Inflammatory macrophage (primary cell): ENCODE measurements at regions not wholly inside any gene's neighbourhood (a gene's known extent, or its start where the extent isn't known, plus 50 kb on each side); places are given as distances from the start of the nearest gene placed in this dataset.
A peak's percentile ranks its signal among the peaks of the same experiment; 100 is the strongest.

Source experiments
- DNase-seq, 2 donors: peaks; one replicate each; pipeline ENCODE4 v3.0.0-alpha.2; 2020 to 2022

DNA sequence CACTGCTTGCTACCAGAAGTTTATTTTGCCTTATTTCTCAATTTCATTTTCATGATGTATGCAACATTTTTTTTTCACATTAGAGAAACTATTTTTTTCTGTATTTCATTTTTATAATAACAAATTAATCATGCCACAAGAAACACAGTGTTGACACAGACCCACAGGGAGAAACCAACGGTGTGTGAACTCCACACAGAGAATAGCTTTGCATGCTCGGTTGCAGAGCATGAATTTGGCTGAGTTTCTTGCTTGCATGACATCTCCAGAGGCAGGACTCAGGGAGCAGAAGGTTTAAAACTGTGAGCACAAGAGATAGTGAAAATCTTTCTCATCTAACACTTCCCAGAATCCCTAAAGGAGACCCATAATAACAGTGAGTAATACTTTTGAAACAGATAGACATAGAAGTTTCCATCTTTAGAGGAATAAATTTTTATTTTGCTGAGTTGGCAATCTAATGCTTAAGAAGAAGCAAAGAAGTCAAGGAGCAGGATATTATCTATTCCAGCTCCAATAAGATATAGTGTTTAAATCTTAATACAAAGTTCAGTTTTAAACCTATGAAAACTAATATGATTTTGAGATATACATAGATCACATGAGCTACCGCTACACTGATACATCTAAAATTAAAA is 890.9 kb downstream of the MRPL39 start:
- no peak for DNase-seq

DNA sequence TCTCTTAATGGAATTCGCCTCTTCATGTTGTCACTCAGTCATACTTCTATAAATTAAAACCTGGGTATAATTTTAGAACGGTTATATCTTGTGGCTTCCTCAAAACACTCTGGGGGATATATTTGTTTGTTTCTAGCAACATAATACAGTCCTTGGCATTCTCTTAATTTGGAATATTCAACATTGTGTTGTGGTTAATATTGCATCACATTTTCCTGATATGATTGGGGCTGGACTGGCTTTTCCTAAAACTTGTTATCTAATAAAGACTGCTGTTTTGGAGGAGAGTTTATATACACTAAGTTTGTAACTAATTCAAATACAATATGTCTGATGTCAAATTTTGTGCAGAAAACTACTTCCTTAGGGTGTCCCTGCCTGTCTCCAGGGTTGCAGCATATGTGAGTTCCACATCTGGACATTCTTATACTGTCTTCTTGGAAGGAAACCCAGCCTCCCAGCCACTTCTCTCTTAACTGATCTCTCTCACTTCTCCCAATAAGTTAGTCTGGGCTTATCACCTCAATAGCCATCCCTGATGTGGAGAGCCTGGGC is 892.6 kb downstream of the MRPL39 start:
- DNase-seq = no peak

DNA sequence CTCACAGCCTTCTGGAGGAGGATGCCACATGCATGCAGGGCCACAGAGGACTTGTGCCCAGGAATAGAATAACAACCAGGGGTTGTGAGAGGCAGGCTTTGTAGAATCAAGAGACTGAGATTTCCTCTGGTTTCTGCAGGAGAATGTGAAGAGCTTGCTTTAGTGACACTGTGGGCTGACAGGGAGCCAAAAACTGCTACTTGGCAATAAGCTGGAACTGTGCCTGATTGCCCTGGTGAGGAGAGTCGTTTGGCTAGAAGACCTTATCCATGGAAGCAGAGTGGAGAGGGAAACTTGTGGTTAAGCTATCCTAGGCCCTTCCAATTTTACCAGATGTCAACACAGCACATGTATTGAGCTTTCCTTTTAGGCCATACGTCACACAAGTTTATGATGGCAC is 902.1 kb downstream of the MRPL39 start:
- DNase-seq = no peak

DNA sequence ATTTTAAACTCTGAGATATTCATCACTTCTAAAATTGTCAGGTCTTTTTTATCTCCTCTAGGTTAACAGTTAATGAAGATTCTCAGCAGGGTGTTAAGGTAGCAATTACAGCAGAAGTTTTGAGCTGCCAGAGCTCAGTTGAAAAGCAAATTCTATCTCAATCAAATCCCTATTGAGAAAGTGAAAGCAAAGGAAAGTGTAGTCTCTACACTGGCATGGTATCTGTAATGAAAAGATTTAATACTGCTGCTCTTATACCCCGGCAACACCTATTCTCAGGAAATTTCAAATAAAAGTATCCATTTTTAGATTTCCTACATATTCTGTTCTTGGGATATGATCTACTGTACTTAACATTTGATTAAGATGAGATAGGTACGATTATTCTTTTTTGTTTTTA is 913.5 kb downstream of the MRPL39 start:
- no peak for DNase-seq

DNA sequence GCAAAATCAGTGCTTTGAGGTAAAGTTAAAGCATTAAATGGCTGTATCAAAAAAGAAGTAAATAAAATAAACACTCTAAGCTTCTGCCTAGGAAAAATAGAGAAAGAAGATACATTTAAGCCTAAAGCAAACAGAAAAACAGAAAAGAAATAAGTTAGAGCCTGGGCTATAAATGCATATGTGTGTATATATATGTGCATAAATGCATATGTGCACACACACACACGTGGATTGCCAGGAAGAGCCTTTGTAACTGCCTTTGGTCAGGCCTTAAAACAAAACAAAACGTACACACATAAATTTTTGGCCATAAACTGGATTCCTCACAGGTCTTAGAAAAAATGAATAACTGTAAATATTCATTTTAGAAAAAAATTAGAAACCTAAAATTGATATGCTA is 925.8 kb downstream of the MRPL39 start:
- no peak for DNase-seq

DNA sequence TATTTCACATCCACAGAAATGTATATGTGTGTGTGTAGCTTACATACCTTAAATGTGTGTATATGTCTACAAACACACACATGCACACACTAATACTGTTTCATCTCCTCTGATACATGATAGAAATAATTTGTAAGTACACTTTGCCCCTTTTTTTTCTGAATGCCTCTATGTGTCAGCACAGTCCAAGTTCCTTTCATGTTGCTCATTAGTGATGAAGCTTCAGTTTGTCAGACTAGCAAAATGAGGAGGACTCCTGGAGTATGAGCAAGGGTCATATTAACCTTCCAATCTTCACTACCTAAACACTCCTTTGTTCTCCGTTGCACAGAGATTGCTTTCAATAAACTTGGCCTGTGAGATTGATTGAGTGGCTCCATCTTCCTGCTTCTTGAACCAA is 935.4 kb downstream of the MRPL39 start:
- DNase-seq = no peak

DNA sequence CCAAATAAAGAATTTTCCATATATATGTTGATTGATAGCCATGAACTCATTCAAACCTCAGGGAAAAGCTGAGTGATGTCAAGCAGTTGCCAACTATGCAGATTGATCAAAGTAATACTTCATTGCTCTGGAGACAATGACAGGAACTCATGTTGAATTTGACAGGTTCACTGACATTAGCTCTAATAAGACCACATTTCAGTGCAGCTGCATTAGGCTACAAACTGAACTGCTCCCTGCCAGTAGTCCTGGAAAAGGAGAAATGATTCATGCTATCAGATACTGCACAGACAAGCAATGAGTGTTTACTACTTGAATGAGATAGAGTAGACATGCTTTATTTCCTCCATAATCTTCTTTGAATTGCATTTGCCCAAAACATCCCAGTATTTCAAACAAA is 948.4 kb downstream of the MRPL39 start:
- no peak for DNase-seq

DNA sequence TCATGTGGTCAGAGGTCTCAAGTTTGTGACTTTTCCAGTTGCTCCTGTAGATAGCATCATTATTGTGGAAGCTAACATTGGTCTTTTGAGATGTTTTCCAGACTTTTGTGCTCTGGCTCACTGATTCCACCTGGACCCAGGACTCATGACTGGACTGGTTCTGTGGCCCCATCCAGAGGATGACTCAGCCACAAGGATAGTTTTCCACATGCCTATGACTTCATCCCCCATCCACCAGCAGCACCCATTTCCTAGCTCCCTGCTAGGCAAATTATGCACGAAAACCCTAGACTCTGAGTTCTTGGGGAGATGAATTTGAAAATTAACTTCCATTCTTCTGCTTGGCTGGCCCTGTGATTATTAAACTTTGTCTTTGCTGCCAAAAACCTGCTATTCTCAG is 949.3 kb downstream of the MRPL39 start:
- no peak for DNase-seq

DNA sequence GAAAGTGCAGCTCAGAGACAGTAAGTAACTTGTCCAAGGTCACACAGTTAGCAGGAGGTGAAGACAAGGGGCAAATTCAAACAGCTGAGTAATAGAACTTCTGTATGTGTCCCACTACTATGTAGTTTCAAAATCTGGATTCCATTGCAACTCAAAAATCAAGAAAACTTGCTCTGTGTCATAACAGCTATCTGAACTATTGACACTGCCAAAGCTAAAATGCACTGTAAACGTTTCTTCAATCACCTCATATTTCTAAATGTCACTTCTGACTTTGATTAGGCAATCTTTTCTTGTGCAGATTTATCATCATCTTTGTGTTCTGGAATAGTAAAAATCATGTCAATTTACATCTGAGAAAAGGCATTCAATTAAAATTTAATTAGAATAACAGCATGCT is 957.6 kb downstream of the MRPL39 start:
- DNase-seq = no peak

DNA sequence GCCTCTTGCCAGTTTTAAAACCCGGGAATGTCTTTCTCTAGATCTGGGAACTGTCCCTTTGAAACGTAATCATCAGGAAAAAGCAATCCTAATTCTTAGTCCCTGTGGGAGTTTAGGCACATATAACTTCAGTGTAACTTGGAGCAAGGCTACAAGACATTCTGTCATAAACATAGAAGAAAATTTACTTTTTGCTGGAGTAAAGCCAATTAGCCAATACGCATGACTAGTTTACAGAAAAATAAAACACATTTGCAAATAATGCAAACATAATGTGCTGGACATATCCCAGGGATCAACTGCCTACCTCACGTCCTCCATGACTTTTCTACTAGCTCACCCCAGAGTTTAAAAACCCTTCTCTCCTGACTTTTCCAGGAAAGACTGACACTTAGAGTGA is 970.6 kb downstream of the MRPL39 start:
- DNase-seq = no peak

DNA sequence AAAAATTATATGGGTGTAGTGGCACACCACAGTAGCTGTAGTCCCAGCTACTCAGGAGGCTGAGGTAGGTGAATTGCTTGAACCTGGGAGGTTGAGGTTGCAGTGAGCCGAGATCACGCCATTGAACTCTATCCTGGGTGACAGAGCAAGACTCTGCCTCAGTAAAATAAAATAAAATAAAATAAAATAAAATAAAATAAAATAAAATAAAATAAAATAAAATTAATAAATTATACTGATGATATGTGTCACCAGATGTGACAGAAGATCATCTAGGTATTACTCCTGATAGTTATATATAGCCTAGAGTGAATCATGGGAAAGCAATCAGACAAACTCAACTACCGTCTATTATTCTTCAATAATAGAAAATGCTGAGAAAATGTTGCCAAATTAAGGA is 972.5 kb downstream of the MRPL39 start:
- DNase-seq = no peak

DNA sequence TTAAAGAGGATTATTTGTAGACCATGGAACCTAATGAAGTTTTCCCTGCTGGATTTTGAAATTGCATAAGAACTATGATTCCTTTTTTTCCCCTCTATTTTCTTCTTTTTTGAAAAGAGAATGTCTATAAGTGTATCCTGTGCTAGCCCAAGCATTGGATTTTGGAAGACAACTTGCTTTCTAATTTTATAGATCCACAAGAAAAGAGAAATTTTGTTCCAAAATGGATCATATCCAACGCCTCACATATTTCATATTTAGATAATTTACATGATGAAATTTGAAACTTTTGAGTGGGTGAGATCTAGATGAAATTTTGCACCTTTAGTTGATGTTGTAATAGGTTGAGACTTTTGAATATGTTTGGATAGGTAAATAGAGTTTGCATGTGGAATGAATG is 978.7 kb downstream of the MRPL39 start:
- DNase-seq = no peak

DNA sequence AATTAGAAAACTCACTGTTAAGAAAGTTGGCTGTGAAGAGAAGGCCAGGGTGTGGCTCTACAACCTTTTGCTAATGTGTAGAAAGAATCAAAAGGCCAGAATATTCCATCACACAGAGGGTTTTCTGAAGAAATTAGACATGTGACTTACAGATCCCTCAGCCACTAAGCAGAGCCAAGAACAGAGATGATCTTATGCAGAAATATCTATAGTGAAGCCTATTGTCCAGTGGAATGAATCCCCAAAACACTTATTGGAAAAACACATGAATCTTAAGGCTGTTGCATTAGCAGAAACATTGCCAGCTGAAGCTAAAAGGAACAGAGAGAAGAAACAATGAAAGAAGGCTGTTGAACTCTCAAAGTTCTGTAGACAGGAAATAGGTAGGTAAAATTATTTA is 979.2 kb downstream of the MRPL39 start:
- DNase-seq = no peak

DNA sequence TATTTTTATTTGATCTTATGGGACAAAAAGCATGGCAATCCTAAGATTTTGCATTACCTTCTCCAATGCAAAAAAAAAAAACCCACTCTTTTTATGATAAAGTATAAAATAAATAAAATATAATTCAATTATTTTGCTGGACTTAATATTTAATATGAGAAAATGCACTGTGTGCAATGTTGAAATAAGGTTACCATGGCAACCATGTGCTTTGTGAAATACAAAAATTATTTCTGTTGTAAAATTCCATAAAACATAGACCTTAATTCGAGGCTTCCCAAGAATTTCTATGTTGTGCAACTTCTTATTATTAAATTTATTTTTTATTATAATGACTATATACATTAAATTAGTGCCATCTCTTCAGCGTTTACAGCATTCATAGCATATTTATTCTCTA is 989.5 kb downstream of the MRPL39 start:
- no peak for DNase-seq

DNA sequence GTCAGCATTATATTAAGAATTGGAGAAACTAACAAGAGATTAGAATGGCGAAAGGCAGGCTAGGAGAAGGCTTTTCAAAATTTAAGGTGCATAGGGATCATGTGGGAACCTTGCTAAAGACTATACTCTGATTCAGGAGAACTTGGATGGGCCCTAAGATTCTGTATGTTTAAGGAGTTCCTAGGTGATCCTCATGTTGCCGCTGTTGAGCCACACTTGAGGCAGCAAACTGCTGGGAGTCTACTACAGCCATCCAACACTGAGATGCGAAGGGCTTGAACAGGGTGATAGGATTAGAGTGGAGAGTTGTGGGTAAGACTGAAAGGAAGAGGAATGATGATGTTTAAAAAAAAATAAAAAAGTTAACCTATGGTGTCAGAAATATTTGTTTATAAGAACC is 1013.2 kb downstream of the MRPL39 start:
- DNase-seq = no peak

DNA sequence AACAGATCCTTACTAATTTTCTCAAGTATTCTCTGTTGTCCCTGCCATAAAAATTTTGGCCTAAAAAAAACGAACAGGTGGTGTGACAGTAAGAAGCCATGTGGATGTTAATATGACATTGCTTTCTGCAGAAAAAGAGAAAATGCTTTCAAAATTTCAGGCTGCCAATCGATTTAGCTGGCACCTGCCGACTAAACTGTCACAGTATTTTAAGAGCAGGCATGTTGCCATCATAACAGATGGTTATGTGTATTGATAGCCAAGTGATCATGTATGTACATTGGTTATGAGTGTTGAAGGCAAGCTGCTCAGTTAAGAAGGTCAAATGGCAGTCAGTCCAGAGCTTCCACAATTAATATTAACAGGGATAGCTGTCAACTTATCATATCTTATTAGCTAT is 1017.0 kb downstream of the MRPL39 start:
- DNase-seq = no peak

DNA sequence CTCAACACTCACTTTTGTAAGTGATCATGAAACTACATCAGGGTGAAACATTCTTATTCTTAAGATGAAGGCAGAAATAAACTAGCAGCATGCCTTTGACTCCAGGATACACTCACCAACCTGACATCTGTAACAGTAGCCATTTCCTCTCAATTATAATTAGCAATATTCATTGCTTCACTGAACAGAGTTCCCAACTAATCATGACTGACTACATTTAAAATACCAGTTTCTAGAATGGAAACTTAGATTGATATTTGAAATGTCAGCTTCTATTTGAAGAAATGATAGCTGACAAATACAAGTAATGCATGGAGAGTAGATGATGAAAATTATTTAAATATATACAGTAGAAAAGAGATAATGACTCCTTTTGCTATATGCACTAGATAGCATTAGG is 1023.8 kb downstream of the MRPL39 start:
- DNase-seq = no peak

DNA sequence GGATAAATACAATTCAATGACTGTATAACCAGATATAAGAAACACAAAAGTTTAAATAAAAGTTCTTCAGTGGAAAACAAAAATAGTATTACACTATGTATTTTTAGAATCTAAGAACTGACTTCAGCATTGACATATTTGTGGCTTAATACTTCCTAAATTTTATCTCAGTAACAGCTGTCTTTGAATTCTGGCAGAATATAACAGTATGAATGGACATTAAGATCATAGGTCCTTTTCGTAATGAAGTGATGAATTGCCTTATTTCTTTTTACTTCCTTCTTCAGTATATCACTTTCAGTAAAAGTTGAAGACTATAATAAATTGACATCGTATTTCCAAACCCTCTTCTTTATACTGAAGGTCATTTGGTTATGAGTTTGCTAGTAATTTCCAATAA is 1030.0 kb downstream of the MRPL39 start:
- DNase-seq = no peak

DNA sequence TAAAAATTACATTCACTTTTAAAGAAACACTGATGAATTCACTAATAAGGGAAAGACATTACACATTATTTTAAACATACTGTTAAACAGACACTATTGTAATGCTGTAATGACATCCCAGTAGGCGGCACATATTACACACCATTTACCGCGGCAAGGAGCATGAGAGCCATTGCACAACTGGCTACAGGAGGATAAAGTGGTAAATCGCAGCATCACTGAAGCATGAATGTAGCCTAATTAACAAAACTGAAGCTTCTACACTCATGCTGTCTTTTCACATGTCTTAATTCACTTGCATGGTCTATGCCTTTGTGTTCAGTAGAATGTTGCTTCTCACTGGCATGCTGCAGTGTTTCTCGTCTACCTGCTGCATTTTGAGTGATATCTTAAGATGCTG is 1046.0 kb downstream of the MRPL39 start:
- no peak for DNase-seq

DNA sequence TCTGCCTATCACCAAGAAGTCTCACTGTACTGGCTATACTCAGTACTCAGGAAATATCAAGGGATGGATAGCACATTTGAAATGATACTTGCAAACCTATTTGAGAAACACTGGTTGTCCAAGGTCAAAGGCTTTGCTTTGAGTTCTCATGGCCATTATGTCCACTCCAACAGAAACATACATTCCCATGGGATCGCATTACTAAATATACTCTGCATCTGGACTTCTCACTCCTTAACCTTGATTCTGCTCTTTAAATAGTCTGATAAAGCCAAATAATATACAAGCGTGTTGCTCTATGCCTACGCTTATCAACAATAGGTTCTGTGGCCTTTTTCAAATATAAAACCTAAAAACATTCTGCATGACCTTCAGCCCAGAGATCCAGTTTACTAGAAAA is 1054.8 kb downstream of the MRPL39 start:
- DNase-seq = no peak

DNA sequence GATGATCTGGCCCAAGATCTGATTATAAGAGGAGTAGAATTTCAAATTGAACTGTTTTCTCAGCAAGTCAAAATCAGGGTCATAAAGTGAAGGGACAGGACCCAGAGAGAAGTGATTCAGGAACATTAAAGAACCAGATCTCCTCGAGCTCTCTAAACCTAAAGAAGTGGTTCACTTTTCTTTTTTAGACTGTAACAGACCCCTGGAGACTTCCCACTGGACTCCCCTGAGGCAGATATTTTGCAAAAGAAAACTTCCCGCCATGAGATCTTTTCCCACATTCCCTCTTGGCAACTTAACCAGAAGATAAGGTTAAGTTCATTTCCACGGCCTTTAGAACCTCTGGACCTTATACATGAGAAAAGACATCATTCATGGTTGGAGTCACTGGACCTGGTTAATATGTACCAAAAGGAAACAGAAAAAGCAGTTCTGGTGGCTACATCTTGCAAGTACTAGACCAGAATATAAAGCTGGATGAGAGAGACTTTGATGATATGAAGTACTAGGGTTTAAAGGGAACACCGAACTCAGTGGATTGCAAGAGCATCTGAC is 1061.4 kb downstream of the MRPL39 start:
- no peak for DNase-seq

DNA sequence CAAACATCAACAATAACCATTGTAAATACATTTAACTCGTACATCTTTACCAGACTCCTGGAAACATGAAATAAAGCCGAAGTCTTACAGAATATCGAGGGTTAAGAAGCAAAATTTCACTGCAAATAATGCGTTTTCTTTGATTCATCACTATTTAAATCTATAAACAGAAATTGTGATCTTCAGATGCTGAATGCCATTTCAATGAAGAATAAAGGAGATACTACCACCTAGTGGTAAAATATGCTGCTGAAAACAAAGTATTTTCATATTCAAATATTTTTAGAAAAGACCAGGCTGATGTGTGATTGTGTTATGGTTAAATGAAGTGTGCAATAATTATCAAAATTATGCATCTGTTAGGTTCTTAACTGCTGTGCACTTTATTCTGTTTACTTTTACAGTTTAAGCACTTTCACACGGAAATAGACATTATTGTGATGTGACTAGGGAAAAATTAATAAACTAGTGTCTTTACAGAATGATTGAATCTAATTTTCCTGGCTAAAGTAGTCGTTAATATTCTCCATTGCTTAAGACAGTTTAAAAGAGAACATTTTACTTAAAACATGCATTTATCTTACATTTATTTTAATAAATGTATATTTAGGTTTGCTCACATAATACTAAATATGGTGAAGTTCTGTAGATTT is 1093.1 kb downstream of the MRPL39 start:
- DNase-seq = peak in 1 of 2 donors; percentile 24

DNA sequence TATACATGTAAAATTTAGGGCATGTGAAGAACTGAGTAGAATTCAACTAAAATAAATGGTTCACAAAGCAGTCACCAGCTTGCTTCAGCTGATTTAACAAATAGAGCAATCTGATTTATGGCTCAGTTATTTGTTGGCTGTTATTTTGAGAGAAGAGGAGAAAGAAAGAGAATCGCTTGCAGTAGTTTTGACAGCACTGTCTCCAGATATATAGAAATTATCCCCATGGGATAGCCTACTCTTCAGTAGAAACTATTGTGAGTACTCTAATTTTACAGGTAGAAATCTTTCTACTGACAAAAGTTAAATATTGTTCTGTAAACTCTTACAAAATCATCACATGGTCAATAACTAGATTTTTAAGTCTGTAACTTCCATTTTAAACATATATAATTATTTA is 1098.2 kb downstream of the MRPL39 start:
- no peak for DNase-seq

DNA sequence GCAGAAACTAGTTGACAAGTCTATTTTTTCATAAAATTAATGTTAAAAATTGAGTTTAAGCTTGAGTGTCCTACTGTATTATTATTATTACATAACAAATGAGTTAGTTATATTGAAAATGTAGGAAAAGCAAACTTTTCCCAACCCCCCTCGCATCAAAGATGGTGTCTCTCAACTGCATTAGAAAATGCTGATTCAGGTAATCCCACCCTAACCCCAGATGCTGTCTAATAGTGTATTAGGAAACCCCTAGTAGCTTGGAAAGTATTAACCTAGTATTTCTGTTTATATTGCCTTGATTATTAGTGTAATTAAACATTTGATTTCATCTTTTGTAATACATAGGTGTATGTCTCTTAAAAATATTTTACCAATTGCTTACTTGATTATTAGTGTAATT is 1120.3 kb downstream of the MRPL39 start:
- DNase-seq = no peak
